ENCODE measurements at regions not wholly inside any gene's neighbourhood (a gene's known extent, or its start where the extent isn't known, plus 50 kb on each side); places are given as distances from the start of the nearest gene placed in this dataset.

DNA sequence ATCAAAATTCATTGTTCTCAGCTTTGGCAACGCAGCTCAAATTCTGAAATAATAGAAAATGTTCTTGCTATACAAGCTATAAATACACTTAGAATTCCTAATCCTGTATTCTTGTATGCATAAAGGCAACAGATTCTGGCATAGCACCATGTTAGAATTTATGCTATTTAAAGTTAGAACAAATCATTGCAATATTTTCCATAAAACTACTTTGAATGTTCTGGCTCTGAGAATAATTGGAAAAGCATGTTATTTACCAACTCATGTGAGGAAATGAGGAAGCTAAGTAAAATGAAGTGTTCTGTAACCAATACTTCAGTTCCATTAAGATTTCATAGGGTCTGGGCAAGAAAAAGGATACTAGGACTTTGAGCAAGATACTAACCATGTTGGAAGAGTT, 888.9 kb downstream of the SQOR start:
- ATAC-seq, result no peak
- WGBS, 2 donors, result 83 to 89% methylated on average over 1 of the region's 1 CpG

DNA sequence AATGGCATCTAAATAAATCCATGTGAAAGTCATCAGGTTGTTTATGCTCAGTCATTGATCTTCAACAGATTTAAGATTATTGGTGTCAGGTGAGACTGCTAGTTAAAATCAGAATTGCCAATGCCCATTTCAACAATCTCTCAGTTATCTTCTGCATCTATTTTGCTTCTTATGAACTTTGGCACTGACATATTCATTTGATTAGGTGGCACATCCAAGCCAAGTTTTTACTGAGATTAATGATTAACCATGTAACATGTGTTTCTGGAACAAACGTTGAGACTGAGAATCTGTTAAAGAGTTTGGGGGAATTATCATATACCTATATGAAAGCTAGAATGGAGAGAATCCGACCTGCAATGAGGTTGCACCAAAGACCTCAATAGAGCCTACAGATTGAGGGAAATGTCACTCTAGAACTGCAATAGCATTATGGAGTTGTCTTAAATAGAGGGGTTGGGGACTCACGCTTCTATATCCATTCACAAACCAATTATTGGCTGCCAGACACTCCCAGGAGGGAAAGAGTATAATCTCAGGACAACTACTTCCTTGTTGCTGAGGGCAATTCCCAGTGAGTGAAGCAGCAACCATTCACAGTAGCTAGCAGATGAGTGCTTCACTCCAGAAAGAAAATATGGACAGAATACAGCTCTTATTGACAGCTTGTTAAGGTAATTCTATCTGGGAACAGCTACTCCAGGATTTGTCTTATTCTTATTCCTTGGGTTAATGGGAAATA, 891.3 kb downstream of the SQOR start:
- intact Hi-C loops (cut with DNase I), result no loop called here
- Histone ChIP-seq H3K9me3 (no peaks in the 10 kb centered on the region), H3K27me3 (no peaks in the 10 kb centered on the region), H3K4me3 (no peak overlapping the region), H3K36me3 (replicated peaks in 1 of 2; ENCODE audit: insufficient read depth in 1 of 2, low read depth in 2 of 2) (no peaks in the 10 kb centered on the region), H3K4me1 (peaks cover 9% of the 10 kb centered on the region), H3K27ac (no peak overlapping the region)
- no peak for TF ChIP-seq POLR2A (IDR thresholded peaks at IDR 0.05)
- TF ChIP-seq, protein P1, sequence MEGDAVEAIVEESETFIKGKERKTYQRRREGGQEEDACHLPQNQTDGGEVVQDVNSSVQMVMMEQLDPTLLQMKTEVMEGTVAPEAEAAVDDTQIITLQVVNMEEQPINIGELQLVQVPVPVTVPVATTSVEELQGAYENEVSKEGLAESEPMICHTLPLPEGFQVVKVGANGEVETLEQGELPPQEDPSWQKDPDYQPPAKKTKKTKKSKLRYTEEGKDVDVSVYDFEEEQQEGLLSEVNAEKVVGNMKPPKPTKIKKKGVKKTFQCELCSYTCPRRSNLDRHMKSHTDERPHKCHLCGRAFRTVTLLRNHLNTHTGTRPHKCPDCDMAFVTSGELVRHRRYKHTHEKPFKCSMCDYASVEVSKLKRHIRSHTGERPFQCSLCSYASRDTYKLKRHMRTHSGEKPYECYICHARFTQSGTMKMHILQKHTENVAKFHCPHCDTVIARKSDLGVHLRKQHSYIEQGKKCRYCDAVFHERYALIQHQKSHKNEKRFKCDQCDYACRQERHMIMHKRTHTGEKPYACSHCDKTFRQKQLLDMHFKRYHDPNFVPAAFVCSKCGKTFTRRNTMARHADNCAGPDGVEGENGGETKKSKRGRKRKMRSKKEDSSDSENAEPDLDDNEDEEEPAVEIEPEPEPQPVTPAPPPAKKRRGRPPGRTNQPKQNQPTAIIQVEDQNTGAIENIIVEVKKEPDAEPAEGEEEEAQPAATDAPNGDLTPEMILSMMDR (IDR thresholded peaks at IDR 0.05), result no peak
- WGBS, 2 donors, result 37 to 41% methylated on average over 3 of the region's 3 CpGs
- no peak for DNase-seq
- no peak for ATAC-seq

More for the DNA sequence above, 888.9 kb downstream of the SQOR start:
- no peak for DNase-seq
- Histone ChIP-seq H3K27ac (no peak overlapping the region), H3K4me1 (peaks cover 9% of the 10 kb centered on the region), H3K9me3 (no peaks in the 10 kb centered on the region), H3K36me3 (replicated peaks in 1 of 2; ENCODE audit: insufficient read depth in 1 of 2, low read depth in 2 of 2) (no peaks in the 10 kb centered on the region), H3K4me3 (no peak overlapping the region), H3K27me3 (no peaks in the 10 kb centered on the region)
- intact Hi-C loops (cut with DNase I), result no loop called here
- TF ChIP-seq, protein P1 (IDR thresholded peaks at IDR 0.05), result no peak
- TF ChIP-seq POLR2A (IDR thresholded peaks at IDR 0.05), result no peak

DNA sequence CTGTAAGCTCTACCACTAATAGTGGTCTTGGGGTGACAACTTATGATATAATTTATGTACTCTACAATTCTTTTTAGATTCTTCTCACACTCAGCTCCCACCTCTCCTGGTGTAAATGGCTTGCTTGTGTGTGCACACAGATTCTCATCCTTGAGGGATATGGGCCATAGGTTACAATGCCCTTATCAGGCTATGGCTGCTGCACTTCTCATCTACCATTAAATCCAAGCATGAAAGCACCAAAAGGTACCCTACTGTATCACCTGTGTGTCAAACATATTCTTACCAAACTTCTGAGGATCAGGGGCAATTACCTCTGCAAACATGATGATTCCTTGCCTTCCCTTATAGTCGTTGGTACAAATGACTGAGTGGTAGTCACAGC, 891.9 kb downstream of the SQOR start:
- Histone ChIP-seq H3K27me3 (no peaks in the 10 kb centered on the region), H3K4me3 (no peak overlapping the region), H3K36me3 (replicated peaks in 1 of 2; ENCODE audit: insufficient read depth in 1 of 2, low read depth in 2 of 2) (no peaks in the 10 kb centered on the region), H3K4me1 (peaks cover 9% of the 10 kb centered on the region), H3K27ac (no peak overlapping the region), H3K9me3 (no peaks in the 10 kb centered on the region)
- DNase-seq, result no peak
- TF ChIP-seq, protein P1 (IDR thresholded peaks at IDR 0.05), result no peak
- TF ChIP-seq POLR2A (IDR thresholded peaks at IDR 0.05), result no peak
- WGBS, 2 donors, result 56 to 61% methylated on average over 1 of the region's 1 CpG
- intact Hi-C loops (cut with DNase I), result no loop called here
- no peak for ATAC-seq

DNA sequence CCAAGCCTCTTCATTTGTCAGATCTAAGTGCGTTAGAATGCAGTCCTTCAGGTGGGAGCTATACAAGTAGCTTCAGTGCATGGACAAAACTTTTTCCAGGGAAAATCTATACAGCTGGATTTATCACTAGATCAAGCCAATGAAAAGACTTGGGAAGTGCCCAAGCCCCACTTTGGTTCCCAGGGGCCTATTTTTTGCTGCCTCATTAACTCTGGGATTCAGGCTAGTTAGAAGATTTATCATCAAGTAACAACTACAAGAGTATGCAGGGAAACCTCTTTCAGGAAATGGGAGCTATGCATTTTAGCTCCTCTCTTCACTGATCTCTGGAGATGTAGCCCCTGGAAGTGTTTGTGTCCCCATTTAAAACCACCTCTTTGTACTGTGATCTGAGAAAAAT, 908.8 kb downstream of the SQOR start:
- H3K4me1 ChIP-seq, result no peaks in the 10 kb centered on the region
- WGBS, 2 donors, result 40 to 64% methylated on average over 1 of the region's 1 CpG
- intact Hi-C loops (cut with DNase I), result no loop called here
- H3K36me3 ChIP-seq (replicated peaks in 1 of 2; ENCODE audit: insufficient read depth in 1 of 2, low read depth in 2 of 2), result no peaks in the 10 kb centered on the region
- no peak overlapping the region for H3K27ac ChIP-seq
- no peaks in the 10 kb centered on the region for H3K9me3 ChIP-seq
- ATAC-seq (no peak), DNase-seq (no peak)
- H3K27me3 ChIP-seq, result no peaks in the 10 kb centered on the region
- TF ChIP-seq POLR2A (IDR thresholded peaks at IDR 0.05), result no peak
- TF ChIP-seq, protein P1 (IDR thresholded peaks at IDR 0.05), result no peak
- no peak overlapping the region for H3K4me3 ChIP-seq

DNA sequence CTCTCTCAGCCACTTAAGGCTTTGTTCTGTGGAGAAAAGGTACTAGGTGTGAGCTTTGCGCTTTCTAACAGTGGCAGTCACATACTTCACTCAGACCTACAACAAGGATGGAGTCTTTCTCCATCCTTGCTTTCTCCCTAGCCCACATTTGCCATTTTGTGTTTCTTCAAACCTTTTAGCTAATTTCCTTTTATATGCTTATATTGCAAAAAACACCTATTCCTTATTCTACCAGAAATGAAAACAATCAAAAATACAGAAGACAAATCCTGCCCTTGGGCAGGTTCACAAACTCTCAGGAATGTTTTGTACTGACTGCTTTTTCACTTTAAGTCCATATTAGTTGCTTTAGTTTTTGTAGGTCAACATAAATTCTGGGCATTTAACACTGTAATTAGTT, 914.2 kb downstream of the SQOR start:
- H3K27ac ChIP-seq, result no peak overlapping the region
- H3K4me3 ChIP-seq, result no peak overlapping the region
- WGBS, 2 donors, result 88 to 95% methylated on average over 1 of the region's 1 CpG
- intact Hi-C loops (cut with DNase I), result no loop called here
- TF ChIP-seq, protein P1 (IDR thresholded peaks at IDR 0.05), result no peak
- no peak for TF ChIP-seq POLR2A (IDR thresholded peaks at IDR 0.05)
- no peaks in the 10 kb centered on the region for H3K9me3 ChIP-seq
- DNase-seq (no peak), ATAC-seq (no peak)
- no peaks in the 10 kb centered on the region for H3K4me1 ChIP-seq
- H3K27me3 ChIP-seq, result no peaks in the 10 kb centered on the region
- no peaks in the 10 kb centered on the region for H3K36me3 ChIP-seq (replicated peaks in 1 of 2; ENCODE audit: insufficient read depth in 1 of 2, low read depth in 2 of 2)

Measured in body of pancreas (tissue), 4 donors.